ENCODE measurements at regions not wholly inside any gene's neighbourhood (a gene's known extent, or its start where the extent isn't known, plus 50 kb on each side); places are given as distances from the start of the nearest gene placed in this dataset.

DNA sequence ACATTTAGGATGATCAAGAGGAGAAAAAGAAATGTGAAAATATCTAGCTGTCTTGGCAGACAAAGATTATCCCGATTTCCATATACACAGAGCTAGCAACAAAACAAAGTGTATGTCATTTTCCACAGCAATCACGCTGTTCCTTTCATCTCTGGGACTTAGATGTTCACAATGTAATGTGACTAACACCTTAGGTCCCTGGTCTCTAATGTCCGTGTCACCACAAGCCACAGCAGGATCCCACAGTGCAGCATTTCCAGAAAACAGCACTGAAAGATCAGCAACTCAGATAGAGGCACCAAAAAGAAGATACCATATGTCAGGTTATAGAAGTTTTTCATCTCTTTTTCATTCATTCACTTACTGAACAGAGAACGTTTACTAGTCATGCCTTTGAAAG lies 118.0 kb upstream of the TNPO1 start:
- TF ChIP-seq ZNF384 (IDR thresholded peaks at IDR 0.05) (no peak), SUZ12 (IDR thresholded peaks at IDR 0.05) (no peak), BHLHE40 (IDR thresholded peaks at IDR 0.05; ENCODE audit: borderline replicate concordance) (no peak), HDGF (IDR thresholded peaks at IDR 0.05; ENCODE audit: borderline replicate concordance) (no peak), FOXK2 (IDR thresholded peaks at IDR 0.05) (no peak), SP1 (IDR thresholded peaks at IDR 0.05) (no peak), TARDBP (IDR thresholded peaks at IDR 0.05) (no peak), FOXA1 (IDR thresholded peaks at IDR 0.05) (no peak), FOXM1 (IDR thresholded peaks at IDR 0.05; ENCODE audit: borderline replicate concordance) (no peak), ARNT (IDR thresholded peaks at IDR 0.05) (no peak), ELF4 (IDR thresholded peaks at IDR 0.05) (no peak), LEF1 (IDR thresholded peaks at IDR 0.05; ENCODE audit: borderline replicate concordance) (no peak), NFRKB (IDR thresholded peaks at IDR 0.05) (no peak)
- TF ChIP-seq, protein P1, sequence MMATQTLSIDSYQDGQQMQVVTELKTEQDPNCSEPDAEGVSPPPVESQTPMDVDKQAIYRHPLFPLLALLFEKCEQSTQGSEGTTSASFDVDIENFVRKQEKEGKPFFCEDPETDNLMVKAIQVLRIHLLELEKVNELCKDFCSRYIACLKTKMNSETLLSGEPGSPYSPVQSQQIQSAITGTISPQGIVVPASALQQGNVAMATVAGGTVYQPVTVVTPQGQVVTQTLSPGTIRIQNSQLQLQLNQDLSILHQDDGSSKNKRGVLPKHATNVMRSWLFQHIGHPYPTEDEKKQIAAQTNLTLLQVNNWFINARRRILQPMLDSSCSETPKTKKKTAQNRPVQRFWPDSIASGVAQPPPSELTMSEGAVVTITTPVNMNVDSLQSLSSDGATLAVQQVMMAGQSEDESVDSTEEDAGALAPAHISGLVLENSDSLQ (IDR thresholded peaks at IDR 0.05), result no peak

Measured in HEK293T (cell line).